HG02981 (cell line): ENCODE measurements at regions not wholly inside any gene's neighbourhood (a gene's known extent, or its start where the extent isn't known, plus 50 kb on each side); places are given as distances from the start of the nearest gene placed in this dataset.

ENCODE experiments used
- ATAC-seq: cut with Tn5 transposase; IDR thresholded peaks from one replicate; pipeline ENCODE4 v1.9.1; 2021; ENCODE audit warnings: mild to moderate bottlenecking, moderate library complexity; ENCODE audit not compliant: unreplicated experiment

- ATAC-seq: no peak
These were observed 56.1 kb upstream of the MED13 start for GRCh38 chr17:62121025-62121730.

- ATAC-seq: peak; percentile 73
These were observed 54.3 kb upstream of the MED13 start for GRCh38 chr17:62119373-62119772.
